Fibroblast of skin of left biceps (primary cell): ENCODE measurements at regions not wholly inside any gene's neighbourhood (a gene's known extent, or its start where the extent isn't known, plus 50 kb on each side); places are given as distances from the start of the nearest gene placed in this dataset.

Experiments used
- DNase-seq, 2 experiments: peaks; one replicate each; pipeline ENCODE4 v3.0.0-alpha.2; 2013; ENCODE audit warnings: low read depth in 2 of 2

- DNase-seq = peak in 1 of 2 experiments; percentile 56
Measured at GRCh38 chr20:52268184-52268749, 76.7 kb upstream of the ZFP64 start.

- DNase-seq = no peak
Measured at GRCh38 chr20:52267418-52267817, 75.8 kb upstream of the ZFP64 start.

GRCh38 chr20:52263757-52264156 lies 72.2 kb upstream of the ZFP64 start:
- DNase-seq = no peak

- DNase-seq = no peak
Measured at GRCh38 chr20:52261792-52262191, 70.2 kb upstream of the ZFP64 start.

GRCh38 chr20:52259295-52259694 lies 67.7 kb upstream of the ZFP64 start:
- no peak for DNase-seq

- no peak for DNase-seq
Measured at GRCh38 chr20:52256454-52256853, 64.9 kb upstream of the ZFP64 start.

GRCh38 chr20:52252664-52253063 lies 61.1 kb upstream of the ZFP64 start:
- DNase-seq = no peak

GRCh38 chr20:52251827-52252226 lies 60.2 kb upstream of the ZFP64 start:
- DNase-seq = no peak

GRCh38 chr20:52251136-52251700 lies 59.6 kb upstream of the ZFP64 start:
- DNase-seq = no peak

GRCh38 chr20:52247548-52247947 lies 56.0 kb upstream of the ZFP64 start:
- DNase-seq = no peak

- DNase-seq = no peak
Measured at GRCh38 chr20:52246366-52246765, 54.8 kb upstream of the ZFP64 start.

GRCh38 chr20:52244702-52245101 lies 53.1 kb upstream of the ZFP64 start:
- DNase-seq = no peak

GRCh38 chr20:52242237-52243230 lies 51.0 kb upstream of the ZFP64 start:
- DNase-seq = peak; percentile 21 to 24
